WTC11 (cell line): ENCODE measurements at regions not wholly inside any gene's neighbourhood (a gene's known extent, or its start where the extent isn't known, plus 50 kb on each side); places are given as distances from the start of the nearest gene placed in this dataset.

ENCODE experiments used
- ATAC-seq: fragments of 200-7000 bp; cut with Tn5 transposase; 2 replicates; pipeline ENCODE4 v1.10.0; 2021; ENCODE audit warnings: mild to moderate bottlenecking, moderate library complexity
- CTCF ChIA-PET: fragments of 300-600 bp; sonication (Branson Sonifier 250); formaldehyde crosslinking; loops from one replicate; lab custom pipeline; 2021; ENCODE audit warnings: antibody characterized with exemption; lab: Charles Lee
- POLR2A ChIA-PET: fragments of 350-600 bp; sonication (Branson Sonifier 250); formaldehyde crosslinking; loops from one replicate; lab custom pipeline; 2021; ENCODE audit warnings: antibody characterized with exemption; lab: Charles Lee
- DNase-seq: peaks from one replicate; pipeline ENCODE4 v3.0.0; 2021; ENCODE audit warnings: low spot score
- H3K27ac Mint-ChIP-seq: 2 replicates; pipeline ENCODE4 v1.8.0; 2021; ENCODE audit warnings: mixed read lengths
- H3K27me3 Mint-ChIP-seq: 2 replicates; pipeline ENCODE4 v1.8.0; 2021; ENCODE audit warnings: low read depth, mild to moderate bottlenecking, moderate library complexity, mixed read lengths
- H3K36me3 Mint-ChIP-seq: 2 replicates; pipeline ENCODE4 v1.8.0; 2021; ENCODE audit warnings: mixed read lengths
- H3K4me1 Mint-ChIP-seq: 2 replicates; pipeline ENCODE4 v1.8.0; 2022; ENCODE audit warnings: mixed read lengths
- H3K4me3 Mint-ChIP-seq: 2 replicates; pipeline ENCODE4 v1.8.0; 2021; ENCODE audit warnings: mild to moderate bottlenecking, moderate library complexity, mixed read lengths
- H3K9me3 Mint-ChIP-seq: 2 replicates; pipeline ENCODE4 v1.8.0; 2021; ENCODE audit warnings: mixed read lengths
- CBFB ChIP-seq: sonication (generic); formaldehyde crosslinking; IDR thresholded peaks from 2 replicates; pipeline ENCODE4 v1.8.1; 2022; ENCODE audit warnings: mild to moderate bottlenecking, low read depth, missing genetic modification reagents
- JAZF1 ChIP-seq: fragments of 250-450 bp; sonication (Bioruptor Pico); IDR thresholded peaks from 2 replicates; pipeline ENCODE4 v1.9.0; 2021; ENCODE audit warnings: moderate library complexity, mild to moderate bottlenecking, inconsistent platforms
- SOX15 ChIP-seq: fragments of 250-450 bp; sonication (Bioruptor Pico); IDR thresholded peaks from 2 replicates; pipeline ENCODE4 v1.9.0; 2021; ENCODE audit warnings: mild to moderate bottlenecking
- TCF7 ChIP-seq: sonication (generic); formaldehyde crosslinking; IDR thresholded peaks from 2 replicates; pipeline ENCODE4 v1.8.0; 2022; ENCODE audit warnings: mild to moderate bottlenecking, low read depth, missing genetic modification reagents, moderate library complexity
- ZNF121 ChIP-seq: sonication (generic); formaldehyde crosslinking; IDR thresholded peaks from 2 replicates; pipeline ENCODE4 v1.8.0; 2023; ENCODE audit warnings: missing genetic modification reagents
- ZNF138 ChIP-seq: sonication (generic); formaldehyde crosslinking; conservative IDR thresholded peaks from 2 replicates; pipeline ENCODE4 v1.8.1; 2022; ENCODE audit warnings: mild to moderate bottlenecking, moderate library complexity, missing genetic modification reagents
- ZNF219 ChIP-seq: sonication (generic); formaldehyde crosslinking; IDR thresholded peaks from 2 replicates; pipeline ENCODE4 v1.8.0; 2023; ENCODE audit warnings: missing genetic modification reagents, mild to moderate bottlenecking, borderline replicate concordance
- ZNF416 ChIP-seq: fragments of 250-450 bp; sonication (Bioruptor Pico); IDR thresholded peaks from 2 replicates; pipeline ENCODE4 v1.9.0; 2021; ENCODE audit warnings: mild to moderate bottlenecking, inconsistent platforms
- ZNF423 ChIP-seq: fragments of 250-450 bp; sonication (Bioruptor Pico); IDR thresholded peaks from 2 replicates; pipeline ENCODE4 v2.1.2; 2022; ENCODE audit warnings: mild to moderate bottlenecking, moderate library complexity
- TF ChIP-seq, protein P1 (sequence below): sonication (generic); formaldehyde crosslinking; IDR thresholded peaks from 2 replicates; pipeline ENCODE4 v1.8.1; 2022; ENCODE audit warnings: mild to moderate bottlenecking, moderate library complexity, missing genetic modification reagents
- TF ChIP-seq, protein P2 (sequence below): fragments of 250-450 bp; sonication (Bioruptor Pico); IDR thresholded peaks from 2 replicates; pipeline ENCODE4 v1.9.0; 2021; ENCODE audit warnings: moderate library complexity, mild to moderate bottlenecking, inconsistent platforms, borderline replicate concordance
- TF ChIP-seq, protein P3 (sequence below): fragments of 250-450 bp; sonication (Bioruptor Pico); IDR thresholded peaks from 2 replicates; pipeline ENCODE4 v1.9.0; 2021; ENCODE audit warnings: mild to moderate bottlenecking, borderline replicate concordance
- TF ChIP-seq, protein P4 (sequence below): sonication (generic); formaldehyde crosslinking; IDR thresholded peaks from 2 replicates; pipeline ENCODE4 v1.8.1; 2023; ENCODE audit warnings: mild to moderate bottlenecking, missing genetic modification reagents
- TF ChIP-seq, protein P5 (sequence below): fragments of 250-450 bp; sonication (Bioruptor Pico); IDR thresholded peaks from 2 replicates; pipeline ENCODE4 v1.9.0; 2021; ENCODE audit warnings: mild to moderate bottlenecking
- TF ChIP-seq, protein P6 (sequence below): sonication (generic); formaldehyde crosslinking; IDR thresholded peaks from 2 replicates; pipeline ENCODE4 v1.8.1; 2023; ENCODE audit warnings: mild to moderate bottlenecking, missing genetic modification reagents, moderate library complexity
- TF ChIP-seq, protein P7 (sequence below): fragments of 250-450 bp; sonication (Bioruptor Pico); IDR thresholded peaks from 2 replicates; pipeline ENCODE4 v1.8.0; 2021; ENCODE audit warnings: mild to moderate bottlenecking
- TF ChIP-seq, protein P8 (sequence below): fragments of 250-450 bp; sonication (Bioruptor Pico); IDR thresholded peaks from 2 replicates; pipeline ENCODE4 v1.9.0; 2021; ENCODE audit warnings: mild to moderate bottlenecking
- TF ChIP-seq, protein P9 (sequence below): fragments of 250-450 bp; sonication (Bioruptor Pico); conservative IDR thresholded peaks from 2 replicates; pipeline ENCODE4 v1.9.0; 2021; ENCODE audit warnings: mild to moderate bottlenecking

DNA sequence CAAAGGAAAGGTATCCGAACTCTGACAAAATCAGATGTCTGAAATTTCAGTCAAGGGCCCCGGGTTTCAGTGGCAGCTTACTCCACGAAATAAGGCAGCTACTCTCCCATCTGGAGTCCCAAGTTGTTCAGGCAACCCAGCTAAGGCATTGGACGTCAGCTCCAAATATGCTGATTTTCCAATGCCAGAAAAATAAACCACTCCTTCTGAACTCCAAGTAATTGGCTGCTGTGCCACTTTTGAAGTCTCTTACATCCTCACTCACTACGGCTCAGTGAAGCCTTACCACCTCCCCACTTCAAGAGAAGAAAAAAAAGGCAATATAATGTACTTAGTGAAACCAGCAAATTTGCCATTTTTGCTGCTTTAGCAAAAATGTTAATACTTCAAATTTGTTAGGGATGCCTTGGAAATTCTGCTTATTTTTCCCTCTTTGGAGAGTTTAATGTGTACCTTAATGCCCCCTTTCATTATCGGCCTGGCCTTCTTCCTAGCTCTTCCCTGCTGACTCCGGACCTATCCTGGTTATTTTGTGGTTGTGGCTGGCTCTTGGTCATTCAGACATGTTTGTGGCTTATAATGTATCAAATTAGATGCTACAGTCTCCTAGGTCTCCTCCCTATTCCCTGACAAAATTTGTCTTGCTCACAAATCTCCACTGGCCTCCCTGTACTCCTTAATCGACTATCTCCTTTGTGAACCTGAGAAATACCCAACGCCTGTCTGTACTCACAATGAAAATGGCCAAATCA is 589.2 kb upstream of the ZEB2 start (continued):
- TF ChIP-seq CBFB (CRISPR knock-in tag) (no peak), ZNF121 (no peak)
- TF ChIP-seq, protein P1, sequence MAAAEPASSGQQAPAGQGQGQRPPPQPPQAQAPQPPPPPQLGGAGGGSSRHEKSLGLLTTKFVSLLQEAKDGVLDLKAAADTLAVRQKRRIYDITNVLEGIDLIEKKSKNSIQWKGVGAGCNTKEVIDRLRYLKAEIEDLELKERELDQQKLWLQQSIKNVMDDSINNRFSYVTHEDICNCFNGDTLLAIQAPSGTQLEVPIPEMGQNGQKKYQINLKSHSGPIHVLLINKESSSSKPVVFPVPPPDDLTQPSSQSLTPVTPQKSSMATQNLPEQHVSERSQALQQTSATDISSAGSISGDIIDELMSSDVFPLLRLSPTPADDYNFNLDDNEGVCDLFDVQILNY = no peak
- TF ChIP-seq, protein P2, sequence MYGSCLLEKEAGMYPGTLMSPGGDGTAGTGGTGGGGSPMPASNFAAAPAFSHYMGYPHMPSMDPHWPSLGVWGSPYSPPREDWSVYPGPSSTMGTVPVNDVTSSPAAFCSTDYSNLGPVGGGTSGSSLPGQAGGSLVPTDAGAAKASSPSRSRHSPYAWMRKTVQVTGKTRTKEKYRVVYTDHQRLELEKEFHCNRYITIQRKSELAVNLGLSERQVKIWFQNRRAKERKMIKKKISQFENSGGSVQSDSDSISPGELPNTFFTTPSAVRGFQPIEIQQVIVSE (CRISPR knock-in tag) = no peak

DNA sequence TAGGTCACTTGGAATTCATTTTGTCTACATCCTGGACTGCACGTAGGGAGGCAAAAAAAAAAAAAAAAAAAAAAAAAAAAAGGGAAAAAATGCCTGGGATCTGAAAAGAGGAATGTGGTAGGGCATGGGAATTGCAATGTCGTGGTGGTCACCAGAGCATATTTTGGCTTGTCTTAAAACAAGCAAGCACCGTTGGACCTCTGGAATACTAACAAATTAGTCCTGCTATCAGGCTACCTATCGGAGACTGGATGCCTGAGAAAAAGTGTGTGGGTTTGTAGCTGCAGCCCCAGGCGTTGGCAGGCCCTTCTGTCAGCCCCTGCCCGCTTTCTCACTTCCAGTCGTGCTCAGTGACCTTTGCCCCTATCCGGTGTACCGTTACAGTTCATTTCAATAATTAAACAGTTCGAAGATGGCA is 588.5 kb upstream of the ZEB2 start:
- no peaks in the 10 kb centered on the region for H3K36me3 Mint-ChIP-seq
- ATAC-seq (no peak), DNase-seq (no peak)
- ChIA-PET POLR2A (no interaction called here), CTCF (no interaction called here)
- no peaks in the 10 kb centered on the region for H3K9me3 Mint-ChIP-seq
- no peak overlapping the region for H3K27ac Mint-ChIP-seq
- H3K27me3 Mint-ChIP-seq = no peaks in the 10 kb centered on the region
- peaks cover 28% of the 10 kb centered on the region for H3K4me1 Mint-ChIP-seq
- H3K4me3 Mint-ChIP-seq = no peak overlapping the region
- TF ChIP-seq ZNF138 (CRISPR knock-in tag) = no peak
- TF ChIP-seq ZNF121 = no peak
- TF ChIP-seq, protein P1 = no peak
- TF ChIP-seq, protein P3, sequence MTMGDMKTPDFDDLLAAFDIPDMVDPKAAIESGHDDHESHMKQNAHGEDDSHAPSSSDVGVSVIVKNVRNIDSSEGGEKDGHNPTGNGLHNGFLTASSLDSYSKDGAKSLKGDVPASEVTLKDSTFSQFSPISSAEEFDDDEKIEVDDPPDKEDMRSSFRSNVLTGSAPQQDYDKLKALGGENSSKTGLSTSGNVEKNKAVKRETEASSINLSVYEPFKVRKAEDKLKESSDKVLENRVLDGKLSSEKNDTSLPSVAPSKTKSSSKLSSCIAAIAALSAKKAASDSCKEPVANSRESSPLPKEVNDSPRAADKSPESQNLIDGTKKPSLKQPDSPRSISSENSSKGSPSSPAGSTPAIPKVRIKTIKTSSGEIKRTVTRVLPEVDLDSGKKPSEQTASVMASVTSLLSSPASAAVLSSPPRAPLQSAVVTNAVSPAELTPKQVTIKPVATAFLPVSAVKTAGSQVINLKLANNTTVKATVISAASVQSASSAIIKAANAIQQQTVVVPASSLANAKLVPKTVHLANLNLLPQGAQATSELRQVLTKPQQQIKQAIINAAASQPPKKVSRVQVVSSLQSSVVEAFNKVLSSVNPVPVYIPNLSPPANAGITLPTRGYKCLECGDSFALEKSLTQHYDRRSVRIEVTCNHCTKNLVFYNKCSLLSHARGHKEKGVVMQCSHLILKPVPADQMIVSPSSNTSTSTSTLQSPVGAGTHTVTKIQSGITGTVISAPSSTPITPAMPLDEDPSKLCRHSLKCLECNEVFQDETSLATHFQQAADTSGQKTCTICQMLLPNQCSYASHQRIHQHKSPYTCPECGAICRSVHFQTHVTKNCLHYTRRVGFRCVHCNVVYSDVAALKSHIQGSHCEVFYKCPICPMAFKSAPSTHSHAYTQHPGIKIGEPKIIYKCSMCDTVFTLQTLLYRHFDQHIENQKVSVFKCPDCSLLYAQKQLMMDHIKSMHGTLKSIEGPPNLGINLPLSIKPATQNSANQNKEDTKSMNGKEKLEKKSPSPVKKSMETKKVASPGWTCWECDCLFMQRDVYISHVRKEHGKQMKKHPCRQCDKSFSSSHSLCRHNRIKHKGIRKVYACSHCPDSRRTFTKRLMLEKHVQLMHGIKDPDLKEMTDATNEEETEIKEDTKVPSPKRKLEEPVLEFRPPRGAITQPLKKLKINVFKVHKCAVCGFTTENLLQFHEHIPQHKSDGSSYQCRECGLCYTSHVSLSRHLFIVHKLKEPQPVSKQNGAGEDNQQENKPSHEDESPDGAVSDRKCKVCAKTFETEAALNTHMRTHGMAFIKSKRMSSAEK = no peak
- TF ChIP-seq, protein P4, sequence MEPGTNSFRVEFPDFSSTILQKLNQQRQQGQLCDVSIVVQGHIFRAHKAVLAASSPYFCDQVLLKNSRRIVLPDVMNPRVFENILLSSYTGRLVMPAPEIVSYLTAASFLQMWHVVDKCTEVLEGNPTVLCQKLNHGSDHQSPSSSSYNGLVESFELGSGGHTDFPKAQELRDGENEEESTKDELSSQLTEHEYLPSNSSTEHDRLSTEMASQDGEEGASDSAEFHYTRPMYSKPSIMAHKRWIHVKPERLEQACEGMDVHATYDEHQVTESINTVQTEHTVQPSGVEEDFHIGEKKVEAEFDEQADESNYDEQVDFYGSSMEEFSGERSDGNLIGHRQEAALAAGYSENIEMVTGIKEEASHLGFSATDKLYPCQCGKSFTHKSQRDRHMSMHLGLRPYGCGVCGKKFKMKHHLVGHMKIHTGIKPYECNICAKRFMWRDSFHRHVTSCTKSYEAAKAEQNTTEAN (CRISPR knock-in tag) = no peak
- no peak for TF ChIP-seq ZNF423 (CRISPR knock-in tag)
- TF ChIP-seq, protein P5, sequence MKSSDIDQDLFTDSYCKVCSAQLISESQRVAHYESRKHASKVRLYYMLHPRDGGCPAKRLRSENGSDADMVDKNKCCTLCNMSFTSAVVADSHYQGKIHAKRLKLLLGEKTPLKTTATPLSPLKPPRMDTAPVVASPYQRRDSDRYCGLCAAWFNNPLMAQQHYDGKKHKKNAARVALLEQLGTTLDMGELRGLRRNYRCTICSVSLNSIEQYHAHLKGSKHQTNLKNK (CRISPR knock-in tag) = no peak
- TF ChIP-seq, protein P6, sequence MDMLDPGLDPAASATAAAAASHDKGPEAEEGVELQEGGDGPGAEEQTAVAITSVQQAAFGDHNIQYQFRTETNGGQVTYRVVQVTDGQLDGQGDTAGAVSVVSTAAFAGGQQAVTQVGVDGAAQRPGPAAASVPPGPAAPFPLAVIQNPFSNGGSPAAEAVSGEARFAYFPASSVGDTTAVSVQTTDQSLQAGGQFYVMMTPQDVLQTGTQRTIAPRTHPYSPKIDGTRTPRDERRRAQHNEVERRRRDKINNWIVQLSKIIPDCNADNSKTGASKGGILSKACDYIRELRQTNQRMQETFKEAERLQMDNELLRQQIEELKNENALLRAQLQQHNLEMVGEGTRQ (CRISPR knock-in tag) = no peak
- TF ChIP-seq, protein P7, sequence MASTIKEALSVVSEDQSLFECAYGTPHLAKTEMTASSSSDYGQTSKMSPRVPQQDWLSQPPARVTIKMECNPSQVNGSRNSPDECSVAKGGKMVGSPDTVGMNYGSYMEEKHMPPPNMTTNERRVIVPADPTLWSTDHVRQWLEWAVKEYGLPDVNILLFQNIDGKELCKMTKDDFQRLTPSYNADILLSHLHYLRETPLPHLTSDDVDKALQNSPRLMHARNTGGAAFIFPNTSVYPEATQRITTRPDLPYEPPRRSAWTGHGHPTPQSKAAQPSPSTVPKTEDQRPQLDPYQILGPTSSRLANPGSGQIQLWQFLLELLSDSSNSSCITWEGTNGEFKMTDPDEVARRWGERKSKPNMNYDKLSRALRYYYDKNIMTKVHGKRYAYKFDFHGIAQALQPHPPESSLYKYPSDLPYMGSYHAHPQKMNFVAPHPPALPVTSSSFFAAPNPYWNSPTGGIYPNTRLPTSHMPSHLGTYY (CRISPR knock-in tag) = no peak
- no peak for TF ChIP-seq ZNF219 (CRISPR knock-in tag)
- no peak for TF ChIP-seq SOX15 (CRISPR knock-in tag)
- TF ChIP-seq, protein P8, sequence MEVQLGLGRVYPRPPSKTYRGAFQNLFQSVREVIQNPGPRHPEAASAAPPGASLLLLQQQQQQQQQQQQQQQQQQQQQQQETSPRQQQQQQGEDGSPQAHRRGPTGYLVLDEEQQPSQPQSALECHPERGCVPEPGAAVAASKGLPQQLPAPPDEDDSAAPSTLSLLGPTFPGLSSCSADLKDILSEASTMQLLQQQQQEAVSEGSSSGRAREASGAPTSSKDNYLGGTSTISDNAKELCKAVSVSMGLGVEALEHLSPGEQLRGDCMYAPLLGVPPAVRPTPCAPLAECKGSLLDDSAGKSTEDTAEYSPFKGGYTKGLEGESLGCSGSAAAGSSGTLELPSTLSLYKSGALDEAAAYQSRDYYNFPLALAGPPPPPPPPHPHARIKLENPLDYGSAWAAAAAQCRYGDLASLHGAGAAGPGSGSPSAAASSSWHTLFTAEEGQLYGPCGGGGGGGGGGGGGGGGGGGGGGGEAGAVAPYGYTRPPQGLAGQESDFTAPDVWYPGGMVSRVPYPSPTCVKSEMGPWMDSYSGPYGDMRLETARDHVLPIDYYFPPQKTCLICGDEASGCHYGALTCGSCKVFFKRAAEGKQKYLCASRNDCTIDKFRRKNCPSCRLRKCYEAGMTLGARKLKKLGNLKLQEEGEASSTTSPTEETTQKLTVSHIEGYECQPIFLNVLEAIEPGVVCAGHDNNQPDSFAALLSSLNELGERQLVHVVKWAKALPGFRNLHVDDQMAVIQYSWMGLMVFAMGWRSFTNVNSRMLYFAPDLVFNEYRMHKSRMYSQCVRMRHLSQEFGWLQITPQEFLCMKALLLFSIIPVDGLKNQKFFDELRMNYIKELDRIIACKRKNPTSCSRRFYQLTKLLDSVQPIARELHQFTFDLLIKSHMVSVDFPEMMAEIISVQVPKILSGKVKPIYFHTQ (CRISPR knock-in tag) = no peak
- TF ChIP-seq CBFB (CRISPR knock-in tag) = no peak
- TF ChIP-seq JAZF1 (CRISPR knock-in tag) = no peak
- TF ChIP-seq, protein P9, sequence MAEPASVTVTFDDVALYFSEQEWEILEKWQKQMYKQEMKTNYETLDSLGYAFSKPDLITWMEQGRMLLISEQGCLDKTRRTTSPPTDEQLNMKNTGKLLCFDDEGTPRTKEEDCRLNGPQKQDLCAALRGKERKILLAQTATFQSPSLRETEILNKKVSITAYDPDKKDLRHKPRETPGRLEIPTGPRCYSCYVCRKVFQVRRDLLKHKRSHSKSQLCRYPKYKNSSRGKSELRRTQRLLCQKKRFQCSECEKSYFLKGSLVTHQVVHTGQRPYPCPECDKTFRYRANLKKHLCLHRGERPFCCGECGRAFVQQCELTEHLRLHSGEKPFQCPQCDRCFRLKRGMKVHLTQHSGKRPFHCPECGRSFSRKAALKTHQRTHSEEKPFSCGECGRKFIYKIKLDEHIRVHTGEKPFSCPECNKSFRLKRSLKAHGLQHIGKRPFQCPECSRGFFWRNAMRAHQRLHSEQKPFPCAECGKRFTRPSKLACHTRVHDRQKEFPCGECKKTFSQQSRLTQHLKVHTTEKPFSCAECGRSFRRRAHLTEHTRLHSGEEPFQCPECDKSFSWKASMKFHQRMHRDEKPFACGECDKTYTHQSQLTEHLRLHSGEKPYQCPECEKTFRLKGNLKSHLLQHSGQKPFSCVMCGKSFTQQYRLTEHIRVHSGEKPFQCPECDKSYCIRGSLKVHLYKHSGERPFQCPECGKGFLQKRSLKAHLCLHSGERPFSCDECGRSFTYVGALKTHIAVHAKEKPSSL (CRISPR knock-in tag) = no peak
- TF ChIP-seq TCF7 (CRISPR knock-in tag) = no peak
- TF ChIP-seq ZNF416 (CRISPR knock-in tag) = no peak
